C1 segment of cervical spinal cord (tissue), 14 donors: ENCODE measurements at regions not wholly inside any gene's neighbourhood (a gene's known extent, or its start where the extent isn't known, plus 50 kb on each side); places are given as distances from the start of the nearest gene placed in this dataset.
A peak's percentile ranks its signal among the peaks of the same experiment; 100 is the strongest.

Source experiments
- DNase-seq, 14 donors: peaks; one replicate each; lab custom pipeline; 2025; lab: John Stamatoyannopoulos, UW

GRCh38 chrX:39726771-39727170 lies 371.0 kb downstream of the BCOR start:
- no peak for DNase-seq

- no peak for DNase-seq
Observed at GRCh38 chrX:39728025-39728424, 369.7 kb downstream of the BCOR start.

- no peak for DNase-seq
Observed at GRCh38 chrX:39728852-39729598, 368.7 kb downstream of the BCOR start.

- DNase-seq, result peak in 4 of 14 donors; percentile 18 to 51 (median 22)
Observed at GRCh38 chrX:39729981-39730661, 367.6 kb downstream of the BCOR start.

GRCh38 chrX:39730662-39731329 lies 367.0 kb downstream of the BCOR start:
- peak in 8 of 14 donors; percentile 4 to 52 (median 30) for DNase-seq

DNA sequence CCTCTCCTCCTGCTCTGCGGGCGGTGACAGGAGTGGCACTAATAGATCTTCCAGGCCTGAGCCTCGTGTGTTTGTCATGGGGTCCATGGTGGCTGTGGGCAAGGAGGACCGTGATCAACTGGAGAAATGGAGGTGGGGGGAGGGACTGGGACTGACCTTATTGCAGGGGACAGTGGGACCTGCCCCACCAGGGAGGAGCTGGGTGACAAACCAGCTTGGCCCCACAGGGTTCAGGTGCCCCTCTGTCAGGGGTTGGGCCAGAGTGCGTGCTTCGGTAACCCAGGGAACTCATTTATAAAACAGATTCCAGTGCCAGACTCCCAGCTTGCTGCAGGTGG lies 366.5 kb downstream of the BCOR start:
- DNase-seq, result no peak

- no peak for DNase-seq
Observed at GRCh38 chrX:39731735-39732134, 366.0 kb downstream of the BCOR start.

GRCh38 chrX:39733745-39734144 lies 364.0 kb downstream of the BCOR start:
- no peak for DNase-seq

DNA sequence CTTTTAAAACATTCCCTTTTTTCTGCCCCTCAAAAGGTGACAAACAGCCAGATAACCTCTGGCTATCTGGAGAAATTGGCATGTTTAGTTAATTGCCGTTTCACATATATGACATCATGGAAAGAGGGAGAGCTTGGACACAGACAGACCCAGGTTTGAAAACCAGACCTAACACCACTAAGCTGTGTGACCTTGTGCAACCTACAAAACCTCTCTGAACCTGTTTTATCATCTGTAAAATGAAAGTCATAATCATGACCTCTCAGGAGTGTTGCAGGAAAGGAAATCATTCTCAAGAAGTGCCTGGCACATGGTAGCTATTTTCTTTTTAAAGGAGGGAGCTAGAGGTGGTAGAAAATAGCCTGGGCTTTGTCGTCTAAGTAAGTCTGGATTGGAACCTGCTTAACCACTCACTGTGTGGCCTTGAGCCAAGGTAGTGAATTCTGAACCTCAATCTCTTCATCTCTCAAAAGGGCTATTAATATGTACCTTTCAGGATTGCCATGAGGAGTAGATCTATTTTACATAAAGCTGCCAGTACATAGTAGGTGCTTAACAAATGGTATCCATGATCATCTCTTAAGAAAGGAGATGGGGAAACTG lies 363.5 kb downstream of the BCOR start:
- no peak for DNase-seq

DNA sequence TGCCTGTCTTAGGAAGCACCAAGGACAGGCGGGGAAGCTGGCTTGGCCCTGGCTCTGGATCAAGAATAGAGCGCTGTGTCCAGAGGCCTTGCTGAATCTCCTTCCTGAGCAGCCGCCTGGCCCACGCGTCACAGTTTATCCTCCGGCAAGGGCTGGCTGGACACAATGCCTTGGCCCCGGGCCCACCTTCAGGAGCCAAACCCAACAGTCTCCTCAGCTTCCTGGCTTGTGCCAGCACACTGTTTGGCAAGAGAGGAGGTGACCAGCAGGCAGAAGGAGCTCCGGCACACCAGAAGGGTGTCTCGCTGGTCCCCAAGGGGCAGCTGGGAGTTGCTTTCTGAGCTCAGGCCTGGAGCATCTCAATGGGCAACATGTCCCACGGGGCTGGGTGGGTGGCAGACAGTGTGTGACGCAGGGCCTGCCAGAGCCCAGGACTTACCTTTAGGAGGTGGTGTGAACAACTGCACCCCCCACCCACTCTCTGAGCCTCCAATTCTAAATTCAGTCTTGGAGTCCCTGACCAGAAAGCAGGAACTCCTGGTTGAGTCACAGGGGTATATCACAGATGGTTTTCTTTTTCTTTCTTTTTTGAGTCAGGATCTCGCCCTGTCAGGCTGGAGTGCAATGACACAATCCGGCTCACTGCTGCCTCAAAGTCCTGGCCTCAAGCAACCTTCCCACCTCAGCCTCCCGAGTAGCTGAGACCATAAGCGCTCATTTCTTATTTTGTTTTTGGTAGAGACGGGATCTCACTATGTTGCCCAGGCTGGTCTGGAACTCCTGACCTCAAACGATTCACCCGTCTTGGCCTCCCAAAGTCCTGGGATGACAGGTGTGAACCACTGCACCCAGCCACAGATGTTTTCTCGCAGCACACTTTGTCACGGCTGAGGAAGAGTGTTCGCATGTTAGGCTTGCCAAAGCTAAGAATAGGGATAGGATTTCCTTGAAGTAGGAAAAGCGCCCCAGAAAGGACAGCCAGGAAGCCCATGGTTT lies 361.2 kb downstream of the BCOR start:
- peak in 3 of 14 donors; percentile 7 to 58 (median 12) for DNase-seq

GRCh38 chrX:39739585-39739984 lies 358.2 kb downstream of the BCOR start:
- DNase-seq, result no peak

DNA sequence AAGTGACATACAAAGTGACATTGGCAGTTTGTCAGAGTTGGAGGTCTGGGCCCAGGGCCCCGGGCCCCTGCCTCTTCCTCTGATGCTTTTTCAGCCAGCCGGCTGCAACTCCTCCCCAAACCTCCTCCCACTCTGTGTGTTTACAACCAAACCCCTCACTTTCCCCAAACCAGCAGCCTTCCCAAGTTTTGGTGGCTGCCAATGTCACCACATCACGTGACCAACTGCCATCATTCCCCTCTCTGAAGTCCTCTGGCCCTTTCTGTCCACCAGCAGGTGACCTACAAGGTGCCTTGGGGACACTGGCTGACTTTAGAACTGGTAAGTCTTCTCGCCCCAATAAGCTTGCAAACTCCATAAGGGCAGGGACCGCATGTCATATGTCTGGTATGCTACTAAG lies 357.7 kb downstream of the BCOR start:
- DNase-seq, result no peak

DNA sequence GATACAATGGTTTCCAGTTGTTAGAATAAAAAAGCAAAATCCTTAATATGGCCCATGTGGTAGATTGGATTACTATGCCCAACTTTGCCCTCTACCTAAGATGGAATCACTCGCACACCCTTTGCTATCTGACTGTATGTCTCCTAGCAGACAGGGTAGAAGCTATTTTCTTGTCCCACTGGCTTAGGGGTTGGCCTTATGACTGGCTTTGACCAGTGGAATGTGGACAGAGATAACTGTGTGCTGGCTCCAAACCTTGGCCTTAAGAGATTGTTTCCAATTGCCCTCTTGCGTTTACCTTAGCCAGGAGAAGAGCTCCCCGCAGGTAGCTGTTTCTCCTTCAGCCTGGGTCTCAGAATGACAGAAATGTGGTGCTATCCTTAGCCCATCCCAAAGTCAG lies 355.9 kb downstream of the BCOR start:
- no peak for DNase-seq

GRCh38 chrX:39745818-39746217 lies 351.9 kb downstream of the BCOR start:
- no peak for DNase-seq

- DNase-seq, result no peak
Observed at GRCh38 chrX:39749135-39749534, 348.6 kb downstream of the BCOR start.

DNA sequence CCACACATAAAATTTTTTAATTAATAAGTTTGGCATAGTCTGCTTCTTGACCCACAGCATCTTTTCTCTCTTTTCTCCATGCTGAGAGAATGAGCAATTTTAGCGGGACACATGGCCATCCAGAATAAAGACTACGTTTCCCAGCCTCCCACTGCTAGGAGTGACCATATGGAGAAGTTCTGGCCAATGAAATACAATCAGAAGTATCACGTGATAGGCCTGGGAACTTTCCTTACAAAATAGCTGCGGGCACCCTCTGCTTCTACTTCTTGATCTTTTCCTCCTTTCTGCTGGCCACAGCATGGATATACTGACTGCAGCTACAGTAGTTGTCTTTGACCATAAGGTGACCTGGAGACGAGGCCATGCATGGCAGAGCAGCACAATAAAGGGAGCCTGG lies 348.0 kb downstream of the BCOR start:
- DNase-seq, result no peak

- DNase-seq, result no peak
Observed at GRCh38 chrX:39750256-39750790, 347.4 kb downstream of the BCOR start.

DNA sequence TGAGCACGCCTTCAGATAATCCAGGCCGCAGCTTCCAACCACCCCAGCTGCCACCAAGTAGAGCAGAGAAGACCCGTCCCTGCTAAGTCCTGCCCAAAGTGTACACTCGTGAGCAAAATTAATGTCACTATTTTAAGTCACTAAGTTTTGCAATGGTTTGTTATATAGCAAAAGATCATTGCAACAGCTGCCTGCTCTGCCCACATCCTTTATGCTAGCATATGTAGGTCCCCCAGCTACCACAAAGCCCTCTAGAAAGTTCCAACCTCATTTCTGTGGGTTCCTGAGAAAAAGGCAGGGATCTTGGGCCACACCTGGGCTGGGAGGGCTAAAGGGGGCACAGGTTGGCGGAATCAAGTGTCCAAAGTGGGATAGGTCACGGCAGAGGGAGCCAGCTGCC lies 346.9 kb downstream of the BCOR start:
- DNase-seq, result no peak

DNA sequence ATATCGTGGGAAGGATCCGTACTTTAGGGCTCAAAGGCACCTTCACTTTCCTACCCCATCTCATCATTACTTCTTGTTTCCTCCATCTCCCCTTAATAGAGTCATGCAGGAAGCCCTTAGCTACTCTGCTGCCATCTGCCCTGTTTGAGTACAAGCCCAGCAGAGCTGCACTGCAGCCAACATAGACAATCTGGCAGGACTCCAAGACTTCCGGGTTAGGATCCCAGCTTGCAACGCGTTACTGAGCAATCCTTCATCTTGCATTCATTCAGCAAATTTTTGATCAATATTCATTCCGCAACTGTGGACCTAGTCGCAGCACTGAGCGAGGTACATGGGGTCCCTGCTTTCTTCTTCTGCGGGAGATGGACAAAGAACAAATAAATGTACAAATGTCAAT lies 344.9 kb downstream of the BCOR start:
- DNase-seq, result peak in 5 of 14 donors; percentile 6 to 36 (median 18)

- no peak for DNase-seq
Observed at GRCh38 chrX:39753293-39753996, 344.3 kb downstream of the BCOR start.
